ENCODE measurements at regions not wholly inside any gene's neighbourhood (a gene's known extent, or its start where the extent isn't known, plus 50 kb on each side); places are given as distances from the start of the nearest gene placed in this dataset.

DNA sequence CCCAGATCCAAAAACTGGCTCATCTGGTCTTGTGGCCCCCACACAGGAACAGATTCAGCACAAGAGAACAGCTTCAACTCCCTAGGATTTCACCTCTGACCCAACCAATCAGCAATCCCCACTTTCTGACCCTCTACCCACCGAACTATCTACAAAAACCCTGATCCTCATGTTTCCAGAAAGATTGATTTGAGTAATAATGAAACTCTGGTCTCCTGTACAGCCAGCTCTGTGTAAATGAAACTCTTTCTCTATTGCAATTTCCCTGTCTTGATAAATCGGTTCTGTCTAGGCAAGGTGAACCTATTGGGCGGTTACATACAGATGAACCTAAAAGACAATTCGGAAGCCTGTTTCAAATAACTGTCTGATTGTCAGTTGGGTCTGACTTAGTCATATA is 847.6 kb upstream of the ALCAM start:
- peaks cover 2% of the 10 kb centered on the region for H3K27me3 Mint-ChIP-seq
- H3K36me3 Mint-ChIP-seq, result no peaks in the 10 kb centered on the region
- no peak overlapping the region for H3K27ac Mint-ChIP-seq
- no peaks in the 10 kb centered on the region for H3K4me1 Mint-ChIP-seq
- DNase-seq, result no peak
- POLR2A ChIA-PET, result no interaction called here
- no peak for ATAC-seq (ENCODE audit: low read depth)
- peaks cover 1% of the 10 kb centered on the region for H3K9me3 Mint-ChIP-seq
- H3K4me3 Mint-ChIP-seq, result no peak overlapping the region

DNA sequence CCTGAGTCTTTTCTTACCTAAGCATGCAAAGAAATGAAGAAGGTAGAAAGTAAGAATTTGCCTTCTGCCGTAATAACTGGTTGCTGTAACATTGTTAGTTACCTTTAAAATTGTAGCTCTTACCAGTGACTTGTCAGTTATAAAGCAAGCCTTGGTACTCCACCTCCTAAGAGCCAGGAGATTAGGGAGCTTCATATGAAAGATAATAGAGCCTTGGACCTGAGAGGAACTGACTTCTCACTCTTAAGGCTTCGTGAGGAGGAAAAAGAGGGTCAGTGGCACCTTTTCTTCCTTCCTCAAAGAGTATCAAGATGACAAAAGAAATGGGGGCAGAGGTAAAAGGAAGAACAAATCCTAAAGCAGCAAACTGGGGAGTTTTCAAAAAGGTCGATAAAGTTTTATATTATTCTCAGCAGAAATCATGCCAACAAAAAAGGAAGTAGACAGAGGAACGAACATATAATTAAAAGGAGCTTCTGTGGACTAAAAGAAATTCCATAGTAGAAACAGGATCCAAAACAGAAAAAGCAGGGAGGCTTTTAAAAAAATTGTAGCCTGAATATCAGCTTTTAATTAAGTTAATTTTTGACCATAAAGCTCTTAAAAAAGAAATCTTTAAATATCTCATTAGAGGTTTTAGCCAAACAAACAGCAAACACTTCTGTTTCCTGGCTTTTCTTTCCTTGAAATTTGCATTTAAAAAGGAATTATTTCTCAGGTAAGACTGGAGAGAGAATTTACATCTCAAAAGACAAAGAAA is 847.1 kb upstream of the ALCAM start:
- Mint-ChIP-seq H3K4me3 (no peak overlapping the region), H3K9me3 (peaks cover 1% of the 10 kb centered on the region), H3K27me3 (peaks cover 2% of the 10 kb centered on the region), H3K4me1 (no peaks in the 10 kb centered on the region), H3K36me3 (no peaks in the 10 kb centered on the region), H3K27ac (no peak overlapping the region)
- POLR2A ChIA-PET, result no interaction called here
- DNase-seq, result no peak
- ATAC-seq (ENCODE audit: low read depth), result no peak

DNA sequence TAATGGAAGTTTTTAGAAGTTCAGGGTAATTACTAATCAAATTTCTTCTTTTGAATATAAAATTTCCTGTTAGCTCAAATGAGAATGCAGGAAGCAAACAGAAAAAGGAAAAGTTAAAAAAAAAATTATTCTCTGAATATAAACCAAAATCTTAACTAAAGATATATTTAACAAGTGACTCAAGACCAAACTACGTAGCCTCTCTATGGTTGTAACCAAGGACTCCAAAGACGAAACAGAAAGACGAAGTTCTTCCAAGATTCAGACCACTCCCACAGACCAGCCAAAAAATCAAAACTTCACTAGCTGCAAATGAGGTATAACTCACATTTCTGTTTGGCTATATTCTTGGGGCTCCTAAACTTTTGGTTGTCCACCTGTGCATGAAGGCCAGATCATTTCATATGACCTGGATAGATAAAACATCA is 846.5 kb upstream of the ALCAM start:
- ATAC-seq (ENCODE audit: low read depth) (no peak), DNase-seq (no peak)
- Mint-ChIP-seq H3K4me1 (no peaks in the 10 kb centered on the region), H3K27ac (no peak overlapping the region), H3K4me3 (no peak overlapping the region), H3K9me3 (peaks cover 1% of the 10 kb centered on the region), H3K36me3 (no peaks in the 10 kb centered on the region), H3K27me3 (peaks cover 2% of the 10 kb centered on the region)
- POLR2A ChIA-PET, result no interaction called here

DNA sequence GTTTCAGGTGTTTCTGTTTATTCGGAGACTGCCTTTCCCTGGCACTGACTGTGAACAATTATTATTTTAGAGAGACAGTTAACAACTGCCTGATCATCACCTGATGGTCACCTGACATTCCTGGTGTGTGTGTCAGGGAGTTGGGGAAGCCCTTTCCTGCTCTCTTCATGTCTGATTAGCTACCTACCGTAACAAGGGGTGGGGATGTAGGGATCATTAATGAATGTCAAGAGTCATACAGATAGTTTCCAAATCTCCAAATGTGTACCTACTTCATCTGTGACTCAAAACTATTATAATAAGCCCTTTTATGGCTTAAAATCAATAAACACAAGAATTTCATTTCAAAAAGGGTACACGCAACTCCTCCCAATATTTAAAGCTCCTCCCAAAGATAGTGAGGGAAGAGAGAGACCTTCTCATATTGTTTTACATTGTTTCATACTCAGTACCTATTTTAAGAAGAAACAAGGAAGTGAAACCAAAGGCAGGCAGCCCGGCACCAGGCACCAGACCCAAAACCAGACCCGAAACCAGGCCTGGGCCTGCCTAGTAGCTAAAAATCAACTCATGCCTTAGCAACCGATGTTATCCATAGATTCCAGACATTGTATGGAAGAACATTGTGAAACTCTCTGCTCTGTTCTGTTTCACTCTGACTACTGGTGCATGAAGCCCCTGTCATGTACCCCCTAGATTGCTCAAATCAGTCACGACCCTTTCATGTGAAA is 844.9 kb upstream of the ALCAM start:
- H3K9me3 Mint-ChIP-seq, result peaks cover 1% of the 10 kb centered on the region
- no peaks in the 10 kb centered on the region for H3K4me1 Mint-ChIP-seq
- no peak overlapping the region for H3K27ac Mint-ChIP-seq
- ATAC-seq (ENCODE audit: low read depth) (no peak), DNase-seq (no peak)
- H3K4me3 Mint-ChIP-seq, result no peak overlapping the region
- no peaks in the 10 kb centered on the region for H3K36me3 Mint-ChIP-seq
- H3K27me3 Mint-ChIP-seq, result peaks cover 2% of the 10 kb centered on the region
- POLR2A ChIA-PET, result no interaction called here

DNA sequence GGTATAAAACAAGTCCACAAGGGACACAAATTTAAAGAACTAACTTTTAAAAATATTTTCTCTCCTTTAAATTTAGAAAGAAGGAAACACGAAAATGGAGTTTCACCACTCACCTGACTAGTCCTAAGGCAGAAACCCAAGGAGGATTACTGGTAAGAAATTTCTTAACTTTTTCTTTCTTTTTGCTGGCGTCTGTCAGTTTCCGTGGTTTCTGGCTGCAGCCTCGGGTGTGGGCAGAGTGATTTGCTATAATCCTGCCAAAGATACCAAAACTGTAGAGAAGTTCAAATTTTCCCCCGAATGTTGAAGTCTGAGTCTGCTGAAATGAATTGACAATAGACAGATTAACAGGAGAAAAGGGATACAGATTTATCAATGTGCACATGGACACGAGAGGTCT is 843.6 kb upstream of the ALCAM start:
- H3K27me3 Mint-ChIP-seq, result peaks cover 2% of the 10 kb centered on the region
- no peak overlapping the region for H3K4me3 Mint-ChIP-seq
- peaks cover 1% of the 10 kb centered on the region for H3K9me3 Mint-ChIP-seq
- no peak for DNase-seq
- H3K36me3 Mint-ChIP-seq, result no peaks in the 10 kb centered on the region
- POLR2A ChIA-PET, result no interaction called here
- H3K4me1 Mint-ChIP-seq, result no peaks in the 10 kb centered on the region
- no peak for ATAC-seq (ENCODE audit: low read depth)
- H3K27ac Mint-ChIP-seq, result no peak overlapping the region

DNA sequence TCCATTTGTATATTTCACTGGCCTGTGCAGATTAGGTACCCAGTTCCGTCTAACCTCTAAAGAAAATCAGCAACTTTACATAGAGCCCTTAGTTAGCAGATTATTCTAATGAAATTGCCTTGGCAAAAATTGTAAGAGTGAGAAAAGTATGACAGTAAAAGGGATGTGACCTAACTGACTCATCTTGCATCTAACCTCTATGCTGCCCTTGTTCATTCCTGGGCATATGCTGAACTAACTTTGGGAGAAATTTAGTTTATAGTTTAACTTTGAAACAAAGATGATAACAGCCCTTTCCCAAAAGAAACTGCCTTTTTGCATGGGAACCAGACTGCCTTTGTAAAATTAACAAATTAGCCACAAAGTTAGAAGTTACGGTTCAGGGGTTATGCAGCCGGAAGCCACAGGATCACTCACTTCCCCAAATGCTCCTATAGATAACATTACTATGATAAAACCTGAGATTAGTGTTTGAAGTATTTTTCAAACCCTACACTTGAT is 839.8 kb upstream of the ALCAM start:
- POLR2A ChIA-PET, result no interaction called here
- Mint-ChIP-seq H3K4me3 (no peak overlapping the region), H3K27me3 (no peaks in the 10 kb centered on the region), H3K9me3 (peaks cover 1% of the 10 kb centered on the region), H3K27ac (no peak overlapping the region), H3K4me1 (no peaks in the 10 kb centered on the region), H3K36me3 (no peaks in the 10 kb centered on the region)
- ATAC-seq (ENCODE audit: low read depth) (no peak), DNase-seq (no peak)

DNA sequence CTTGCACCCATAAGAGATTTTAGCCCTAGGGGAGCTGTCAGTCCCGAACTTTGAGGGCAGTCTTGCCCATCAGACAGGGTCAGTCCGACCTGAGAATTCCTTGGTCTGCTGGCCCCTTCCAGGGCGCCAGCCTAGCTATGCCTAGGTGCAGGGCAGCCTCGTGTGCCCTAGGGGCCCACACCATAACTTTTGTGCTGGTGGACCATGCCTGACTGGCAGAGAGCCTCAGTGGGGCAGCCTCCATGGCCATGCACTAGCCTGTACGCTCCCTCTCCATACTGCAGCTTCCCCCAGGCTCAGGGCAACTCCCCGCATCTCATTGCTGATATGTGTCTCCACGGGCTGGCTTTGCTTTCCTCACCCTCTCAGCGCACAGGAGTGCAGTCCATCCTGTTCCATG is 835.8 kb upstream of the ALCAM start:
- H3K4me1 Mint-ChIP-seq, result no peaks in the 10 kb centered on the region

DNA sequence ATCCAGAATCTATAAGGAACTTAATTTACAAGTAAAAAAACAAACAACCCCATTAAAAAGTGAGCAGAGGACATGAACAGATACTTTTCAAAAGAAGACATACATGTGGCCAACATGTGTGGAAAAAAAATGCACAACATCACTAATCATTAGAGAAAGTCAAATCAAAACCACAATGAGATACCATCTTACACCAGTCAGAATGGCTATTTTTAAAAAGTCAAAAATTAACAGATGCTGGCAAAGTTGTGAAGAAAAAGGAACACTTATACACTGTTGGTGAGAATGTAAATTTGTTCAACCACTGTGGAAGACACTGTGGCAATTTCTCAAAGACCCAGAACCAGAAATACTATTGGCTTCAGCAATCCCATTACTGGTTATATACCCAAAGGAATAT is 830.0 kb upstream of the ALCAM start:
- Mint-ChIP-seq H3K4me3 (no peak overlapping the region), H3K4me1 (no peaks in the 10 kb centered on the region), H3K9me3 (peaks cover 2% of the 10 kb centered on the region), H3K27me3 (no peaks in the 10 kb centered on the region), H3K36me3 (no peaks in the 10 kb centered on the region), H3K27ac (no peak overlapping the region)
- DNase-seq (no peak), ATAC-seq (ENCODE audit: low read depth) (no peak)
- POLR2A ChIA-PET, result no interaction called here

More for the DNA sequence above, 835.8 kb upstream of the ALCAM start:
- POLR2A ChIA-PET, result no interaction called here
- Mint-ChIP-seq H3K27ac (no peak overlapping the region), H3K36me3 (no peaks in the 10 kb centered on the region), H3K27me3 (no peaks in the 10 kb centered on the region), H3K4me3 (no peak overlapping the region), H3K9me3 (peaks cover 3% of the 10 kb centered on the region)
- ATAC-seq (ENCODE audit: low read depth) (no peak), DNase-seq (no peak)

DNA sequence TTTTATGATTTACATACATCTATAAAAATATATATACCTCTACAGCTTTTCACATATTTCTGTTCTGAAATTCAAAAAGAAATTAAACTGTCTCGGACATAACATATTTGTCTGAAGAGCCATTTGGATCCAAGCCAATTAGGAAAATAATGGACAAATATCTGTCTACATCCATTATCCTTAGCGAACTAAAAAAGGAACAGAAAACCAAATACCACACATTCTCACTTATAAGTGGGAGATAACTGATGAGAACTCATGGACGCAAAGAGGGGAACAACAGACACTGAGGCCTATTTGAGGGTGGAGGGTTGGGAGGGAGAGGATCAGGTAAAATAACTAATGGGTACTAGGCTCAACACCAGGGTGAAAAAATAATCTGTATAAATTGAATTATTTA is 829.4 kb upstream of the ALCAM start:
- DNase-seq (no peak), ATAC-seq (ENCODE audit: low read depth) (no peak)
- Mint-ChIP-seq H3K4me3 (no peak overlapping the region), H3K4me1 (no peaks in the 10 kb centered on the region), H3K27ac (no peak overlapping the region), H3K9me3 (peaks cover 2% of the 10 kb centered on the region), H3K36me3 (no peaks in the 10 kb centered on the region), H3K27me3 (no peaks in the 10 kb centered on the region)
- POLR2A ChIA-PET, result no interaction called here

DNA sequence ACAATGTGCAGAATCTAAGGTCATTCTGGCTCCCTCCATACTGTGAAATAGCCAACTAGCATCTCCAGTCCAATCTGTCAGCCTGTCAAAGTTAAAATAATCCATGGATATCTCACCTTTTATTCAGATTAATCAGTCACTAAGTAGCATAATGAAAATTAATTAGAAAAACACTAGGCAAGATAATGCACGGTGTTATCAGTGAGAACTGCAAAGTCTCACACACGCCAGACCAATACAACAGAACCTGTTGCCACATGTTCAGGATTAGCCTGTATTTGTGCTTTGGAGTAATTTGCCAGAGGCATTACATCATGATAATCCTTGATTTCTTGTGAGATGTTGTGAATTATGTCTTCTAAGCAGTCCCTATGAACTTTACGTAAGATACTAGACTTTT is 820.4 kb upstream of the ALCAM start:
- peaks cover 4% of the 10 kb centered on the region for H3K27me3 Mint-ChIP-seq
- no peaks in the 10 kb centered on the region for H3K36me3 Mint-ChIP-seq
- no peak for ATAC-seq (ENCODE audit: low read depth)
- H3K9me3 Mint-ChIP-seq, result no peaks in the 10 kb centered on the region
- no peak overlapping the region for H3K27ac Mint-ChIP-seq
- DNase-seq, result no peak
- POLR2A ChIA-PET, result no interaction called here
- H3K4me1 Mint-ChIP-seq, result no peaks in the 10 kb centered on the region
- no peak overlapping the region for H3K4me3 Mint-ChIP-seq

DNA sequence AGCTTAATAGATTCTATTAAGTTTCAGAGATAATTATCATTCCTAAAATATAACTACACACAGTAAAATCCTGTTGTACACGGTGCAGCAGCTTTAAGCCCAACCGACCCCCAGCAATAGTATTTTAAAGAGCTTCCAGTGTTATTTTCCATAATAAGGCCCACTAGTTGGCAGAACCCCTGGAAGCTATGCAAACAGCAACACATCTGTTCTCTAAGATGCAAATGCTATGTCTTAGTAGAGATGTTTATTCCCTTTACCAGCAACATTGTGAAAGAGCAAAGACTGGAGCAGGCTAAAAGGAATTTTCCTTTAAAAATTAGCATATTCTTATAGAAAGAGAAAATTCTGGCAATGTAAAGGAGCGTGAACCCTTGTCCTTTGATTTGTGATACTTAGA is 819.7 kb upstream of the ALCAM start:
- no peaks in the 10 kb centered on the region for H3K4me1 Mint-ChIP-seq
- ATAC-seq (ENCODE audit: low read depth) (no peak), DNase-seq (no peak)
- no peaks in the 10 kb centered on the region for H3K9me3 Mint-ChIP-seq
- peaks cover 4% of the 10 kb centered on the region for H3K27me3 Mint-ChIP-seq
- POLR2A ChIA-PET, result no interaction called here
- no peak overlapping the region for H3K4me3 Mint-ChIP-seq
- H3K36me3 Mint-ChIP-seq, result no peaks in the 10 kb centered on the region
- H3K27ac Mint-ChIP-seq, result no peak overlapping the region

DNA sequence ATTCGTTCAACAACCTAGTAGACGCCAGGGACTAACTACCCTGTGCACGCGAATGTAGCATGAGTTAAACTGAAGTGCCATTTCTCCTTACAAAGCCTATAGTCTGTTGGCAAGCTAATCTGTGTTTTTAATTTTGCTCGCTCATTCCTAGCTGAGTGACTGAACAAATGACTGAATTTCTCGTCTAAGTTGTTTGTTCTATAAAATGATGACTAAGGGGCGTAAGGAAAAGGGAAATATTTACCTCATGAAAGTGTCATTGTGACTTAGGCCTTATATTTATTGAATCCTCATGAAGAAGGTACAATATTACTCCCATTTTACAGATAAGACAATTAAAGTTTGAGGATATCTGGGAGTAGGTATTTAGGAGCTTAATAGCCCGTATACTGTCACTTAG is 818.3 kb upstream of the ALCAM start:
- ATAC-seq (ENCODE audit: low read depth), result no peak
- H3K4me3 Mint-ChIP-seq, result no peak overlapping the region

DNA sequence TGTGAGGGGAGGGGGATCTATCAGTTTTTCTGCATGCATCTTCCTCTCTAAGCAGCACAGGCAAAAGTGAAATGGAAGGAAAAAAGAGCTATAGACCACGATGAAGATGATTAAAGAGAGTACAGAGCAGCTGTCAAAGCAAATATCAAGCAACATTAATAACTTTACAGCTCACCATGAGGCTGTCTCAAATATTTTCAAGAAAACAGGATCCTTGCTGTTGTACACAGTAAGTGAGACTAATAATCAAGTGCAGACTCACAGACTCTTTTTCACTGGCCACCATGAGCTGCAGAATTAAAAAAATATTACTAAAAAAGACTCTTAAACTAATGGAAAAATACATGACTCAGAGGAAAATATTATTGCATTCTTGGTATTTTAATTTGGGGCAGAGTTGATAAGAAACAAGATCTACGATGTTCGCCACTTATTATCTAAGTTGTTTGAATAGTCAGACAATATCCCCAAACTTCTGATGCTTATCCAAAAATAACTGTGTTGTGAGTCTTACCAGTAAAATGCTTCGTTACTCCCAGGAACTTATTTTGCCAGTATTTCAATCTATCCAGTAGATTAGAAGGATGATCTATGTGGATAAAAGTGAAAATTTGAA is 817.5 kb upstream of the ALCAM start:
- no peaks in the 10 kb centered on the region for H3K4me1 Mint-ChIP-seq
- H3K4me3 Mint-ChIP-seq, result no peak overlapping the region
- ATAC-seq (ENCODE audit: low read depth) (no peak), DNase-seq (no peak)
- no peak overlapping the region for H3K27ac Mint-ChIP-seq
- H3K36me3 Mint-ChIP-seq, result no peaks in the 10 kb centered on the region
- H3K9me3 Mint-ChIP-seq, result no peaks in the 10 kb centered on the region
- H3K27me3 Mint-ChIP-seq, result peaks cover 8% of the 10 kb centered on the region
- POLR2A ChIA-PET, result no interaction called here

More for the DNA sequence above, 818.3 kb upstream of the ALCAM start:
- Mint-ChIP-seq H3K27me3 (peaks cover 7% of the 10 kb centered on the region), H3K27ac (no peak overlapping the region), H3K9me3 (no peaks in the 10 kb centered on the region), H3K4me1 (no peaks in the 10 kb centered on the region), H3K36me3 (no peaks in the 10 kb centered on the region)
- DNase-seq, result no peak
- POLR2A ChIA-PET, result no interaction called here

DNA sequence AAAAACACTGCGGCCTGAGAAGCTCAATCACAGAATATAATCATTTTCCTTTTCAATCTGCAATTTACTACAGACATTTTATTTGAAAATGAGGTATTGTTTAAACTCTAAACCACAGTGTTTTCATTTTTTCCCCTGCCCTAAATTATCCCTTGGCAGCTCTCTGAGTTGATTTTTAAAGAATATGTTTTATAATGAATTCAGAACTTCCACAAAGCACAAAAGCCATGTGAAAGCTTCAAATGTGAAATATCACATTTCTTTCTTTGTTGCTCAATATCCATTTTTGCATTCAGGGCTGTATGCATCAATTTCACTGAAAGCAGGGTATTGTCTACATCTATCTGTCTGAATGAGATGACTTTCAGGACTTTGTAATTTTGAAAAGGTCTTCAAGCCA is 813.6 kb upstream of the ALCAM start:
- H3K27me3 Mint-ChIP-seq, result peaks cover 8% of the 10 kb centered on the region
- POLR2A ChIA-PET, result no interaction called here
- H3K36me3 Mint-ChIP-seq, result no peaks in the 10 kb centered on the region
- no peak overlapping the region for H3K27ac Mint-ChIP-seq
- no peaks in the 10 kb centered on the region for H3K4me1 Mint-ChIP-seq
- DNase-seq, result no peak
- ATAC-seq (ENCODE audit: low read depth), result no peak
- H3K9me3 Mint-ChIP-seq, result no peaks in the 10 kb centered on the region
- H3K4me3 Mint-ChIP-seq, result no peak overlapping the region

All from activated naive CD8-positive, alpha-beta T cell treated with anti-CD3 and anti-CD28 coated beads, Interleukin-2, amount 10 ng/mL, durations not matched to agents 7 days and 5 days (primary cell).